ENCODE measurements at regions not wholly inside any gene's neighbourhood (a gene's known extent, or its start where the extent isn't known, plus 50 kb on each side); places are given as distances from the start of the nearest gene placed in this dataset.

- Histone ChIP-seq H4K20me1 (ENCODE audit: insufficient read depth) (no peaks in the 10 kb centered on the region), H3K27ac (ENCODE audit: low read length) (no peak overlapping the region), H3K9me3 (ENCODE audit: low read length) (no peaks in the 10 kb centered on the region), H3K4me3 (ENCODE audit: low read length) (no peak overlapping the region), H3K9me2 (ENCODE audit: insufficient read depth, low read length) (no peaks in the 10 kb centered on the region), H3K36me3 (ENCODE audit: insufficient read depth, low read length) (no peaks in the 10 kb centered on the region), H3K27me3 (ENCODE audit: insufficient read depth, low read depth, low read length) (no peaks in the 10 kb centered on the region), H3K79me2 (replicated peaks; ENCODE audit: insufficient read depth, low read length) (no peaks in the 10 kb centered on the region), H3F3A (ENCODE audit: insufficient read depth, low read length, poor library complexity, severe bottlenecking) (no peaks in the 10 kb centered on the region), H3K4me2 (ENCODE audit: low read length) (no peak overlapping the region), H3K9ac (ENCODE audit: low read length) (no peak overlapping the region), H2AFZ (ENCODE audit: low read depth, low read length) (no peak overlapping the region)
- TF ChIP-seq MXI1 (conservative IDR thresholded peaks at IDR 0.05; ENCODE audit: poor library complexity, severe bottlenecking), result no peak
- TF ChIP-seq TAF1 (IDR thresholded peaks at IDR 0.05; ENCODE audit: low read depth), result no peak
- TF ChIP-seq SMC3 (conservative IDR thresholded peaks at IDR 0.05; ENCODE audit: poor library complexity), result no peak
- TF ChIP-seq, protein P1, sequence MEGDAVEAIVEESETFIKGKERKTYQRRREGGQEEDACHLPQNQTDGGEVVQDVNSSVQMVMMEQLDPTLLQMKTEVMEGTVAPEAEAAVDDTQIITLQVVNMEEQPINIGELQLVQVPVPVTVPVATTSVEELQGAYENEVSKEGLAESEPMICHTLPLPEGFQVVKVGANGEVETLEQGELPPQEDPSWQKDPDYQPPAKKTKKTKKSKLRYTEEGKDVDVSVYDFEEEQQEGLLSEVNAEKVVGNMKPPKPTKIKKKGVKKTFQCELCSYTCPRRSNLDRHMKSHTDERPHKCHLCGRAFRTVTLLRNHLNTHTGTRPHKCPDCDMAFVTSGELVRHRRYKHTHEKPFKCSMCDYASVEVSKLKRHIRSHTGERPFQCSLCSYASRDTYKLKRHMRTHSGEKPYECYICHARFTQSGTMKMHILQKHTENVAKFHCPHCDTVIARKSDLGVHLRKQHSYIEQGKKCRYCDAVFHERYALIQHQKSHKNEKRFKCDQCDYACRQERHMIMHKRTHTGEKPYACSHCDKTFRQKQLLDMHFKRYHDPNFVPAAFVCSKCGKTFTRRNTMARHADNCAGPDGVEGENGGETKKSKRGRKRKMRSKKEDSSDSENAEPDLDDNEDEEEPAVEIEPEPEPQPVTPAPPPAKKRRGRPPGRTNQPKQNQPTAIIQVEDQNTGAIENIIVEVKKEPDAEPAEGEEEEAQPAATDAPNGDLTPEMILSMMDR (IDR thresholded peaks at IDR 0.05; ENCODE audit: poor library complexity, severe bottlenecking), result no peak
- TF ChIP-seq, protein P2, sequence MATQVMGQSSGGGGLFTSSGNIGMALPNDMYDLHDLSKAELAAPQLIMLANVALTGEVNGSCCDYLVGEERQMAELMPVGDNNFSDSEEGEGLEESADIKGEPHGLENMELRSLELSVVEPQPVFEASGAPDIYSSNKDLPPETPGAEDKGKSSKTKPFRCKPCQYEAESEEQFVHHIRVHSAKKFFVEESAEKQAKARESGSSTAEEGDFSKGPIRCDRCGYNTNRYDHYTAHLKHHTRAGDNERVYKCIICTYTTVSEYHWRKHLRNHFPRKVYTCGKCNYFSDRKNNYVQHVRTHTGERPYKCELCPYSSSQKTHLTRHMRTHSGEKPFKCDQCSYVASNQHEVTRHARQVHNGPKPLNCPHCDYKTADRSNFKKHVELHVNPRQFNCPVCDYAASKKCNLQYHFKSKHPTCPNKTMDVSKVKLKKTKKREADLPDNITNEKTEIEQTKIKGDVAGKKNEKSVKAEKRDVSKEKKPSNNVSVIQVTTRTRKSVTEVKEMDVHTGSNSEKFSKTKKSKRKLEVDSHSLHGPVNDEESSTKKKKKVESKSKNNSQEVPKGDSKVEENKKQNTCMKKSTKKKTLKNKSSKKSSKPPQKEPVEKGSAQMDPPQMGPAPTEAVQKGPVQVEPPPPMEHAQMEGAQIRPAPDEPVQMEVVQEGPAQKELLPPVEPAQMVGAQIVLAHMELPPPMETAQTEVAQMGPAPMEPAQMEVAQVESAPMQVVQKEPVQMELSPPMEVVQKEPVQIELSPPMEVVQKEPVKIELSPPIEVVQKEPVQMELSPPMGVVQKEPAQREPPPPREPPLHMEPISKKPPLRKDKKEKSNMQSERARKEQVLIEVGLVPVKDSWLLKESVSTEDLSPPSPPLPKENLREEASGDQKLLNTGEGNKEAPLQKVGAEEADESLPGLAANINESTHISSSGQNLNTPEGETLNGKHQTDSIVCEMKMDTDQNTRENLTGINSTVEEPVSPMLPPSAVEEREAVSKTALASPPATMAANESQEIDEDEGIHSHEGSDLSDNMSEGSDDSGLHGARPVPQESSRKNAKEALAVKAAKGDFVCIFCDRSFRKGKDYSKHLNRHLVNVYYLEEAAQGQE (IDR thresholded peaks at IDR 0.05; ENCODE audit: borderline replicate concordance), result no peak
- TF ChIP-seq POLR2AphosphoS5 (IDR thresholded peaks at IDR 0.05), result no peak
- no peak for TF ChIP-seq EP300 (conservative IDR thresholded peaks at IDR 0.05; ENCODE audit: poor library complexity, severe bottlenecking)
- no peak for TF ChIP-seq EZH2 (IDR thresholded peaks at IDR 0.05; ENCODE audit: borderline replicate concordance, insufficient read depth, low read length, poor library complexity, severe bottlenecking)
- TF ChIP-seq RAD21 (conservative IDR thresholded peaks at IDR 0.05), result no peak
Observed at GRCh38 chr4:137909529-137910309, 332.4 kb downstream of the SLC7A11 start.

DNA sequence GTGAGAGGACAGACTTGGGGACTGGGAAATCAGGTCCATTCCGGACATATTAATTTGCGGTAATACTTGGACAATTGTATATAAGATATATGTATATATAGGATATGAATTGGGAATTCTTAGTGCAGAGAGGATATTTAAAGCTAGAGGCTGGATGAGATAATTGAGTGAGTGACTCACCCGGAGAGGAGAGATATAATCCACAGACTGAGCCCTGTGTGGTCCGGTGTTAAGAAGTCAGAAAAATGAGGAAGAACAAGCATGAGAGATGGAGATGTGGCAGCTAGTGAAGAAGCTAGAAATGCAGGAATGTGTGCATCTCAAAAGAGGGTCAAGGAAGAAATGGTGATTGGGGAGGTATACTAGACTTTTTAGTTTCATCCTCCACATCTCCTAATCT lies 336.2 kb downstream of the SLC7A11 start:
- no peaks in the 10 kb centered on the region for H3K27me3 ChIP-seq (ENCODE audit: insufficient read depth, low read depth, low read length)
- H3K27ac ChIP-seq (ENCODE audit: low read length), result no peak overlapping the region
- no peak overlapping the region for H2AFZ ChIP-seq (ENCODE audit: low read depth, low read length)
- H3K9ac ChIP-seq (ENCODE audit: low read length), result no peak overlapping the region
- no peaks in the 10 kb centered on the region for H3F3A ChIP-seq (ENCODE audit: insufficient read depth, low read length, poor library complexity, severe bottlenecking)
- H3K9me2 ChIP-seq (ENCODE audit: insufficient read depth, low read length), result no peaks in the 10 kb centered on the region
- no peaks in the 10 kb centered on the region for H3K36me3 ChIP-seq (ENCODE audit: insufficient read depth, low read length)
- H3K4me3 ChIP-seq (ENCODE audit: low read length), result no peak overlapping the region
- no peaks in the 10 kb centered on the region for H3K9me3 ChIP-seq (ENCODE audit: low read length)
- H4K20me1 ChIP-seq (ENCODE audit: insufficient read depth), result no peaks in the 10 kb centered on the region
- no peak overlapping the region for H3K4me2 ChIP-seq (ENCODE audit: low read length)
- H3K79me2 ChIP-seq (replicated peaks; ENCODE audit: insufficient read depth, low read length), result no peaks in the 10 kb centered on the region
- no peak for TF ChIP-seq EP300 (conservative IDR thresholded peaks at IDR 0.05; ENCODE audit: poor library complexity, severe bottlenecking)
- no peak for TF ChIP-seq TAF1 (IDR thresholded peaks at IDR 0.05; ENCODE audit: low read depth)
- no peak for TF ChIP-seq POLR2AphosphoS5 (IDR thresholded peaks at IDR 0.05)
- TF ChIP-seq, protein P1 (IDR thresholded peaks at IDR 0.05; ENCODE audit: poor library complexity, severe bottlenecking), result no peak
